ACC112 (cell line): ENCODE measurements at regions not wholly inside any gene's neighbourhood (a gene's known extent, or its start where the extent isn't known, plus 50 kb on each side); places are given as distances from the start of the nearest gene placed in this dataset.

ENCODE experiments used
- H2AFZ ChIP-seq: fragments of 200-600 bp; sonication (generic); one replicate; pipeline ENCODE4 v1.6.0; 2017; ENCODE audit warnings: antibody characterized with exemption, low read length; ENCODE audit not compliant: unreplicated experiment
- H3K27ac ChIP-seq: fragments of 200-600 bp; sonication (generic); 2 replicates; pipeline ENCODE4 v1.5.1; 2014; ENCODE audit warnings: low read depth, mild to moderate bottlenecking, antibody characterized with exemption, low read length, moderate library complexity
- H3K27me3 ChIP-seq: fragments of 200-600 bp; sonication (generic); 2 replicates; pipeline ENCODE4 v1.6.1; 2014; ENCODE audit warnings: mild to moderate bottlenecking, antibody characterized with exemption, low read length, moderate library complexity, mixed read lengths; ENCODE audit not compliant: insufficient read depth
- H3K36me3 ChIP-seq: fragments of 200-600 bp; sonication (generic); 2 replicates; pipeline ENCODE4 v1.6.1; 2016; ENCODE audit warnings: mild to moderate bottlenecking, antibody characterized with exemption, low read length, moderate library complexity, mixed read lengths; ENCODE audit not compliant: insufficient read depth
- H3K4me1 ChIP-seq: fragments of 200-600 bp; sonication (generic); one replicate; pipeline ENCODE4 v1.6.1; 2016; ENCODE audit warnings: low read length, mixed read lengths; ENCODE audit not compliant: insufficient read depth, unreplicated experiment, control insufficient read depth
- H3K4me3 ChIP-seq: fragments of 200-600 bp; sonication (generic); 2 replicates; pipeline ENCODE4 v1.5.1; 2014; ENCODE audit warnings: mild to moderate bottlenecking, low read depth, low read length
- H3K79me2 ChIP-seq: fragments of 200-600 bp; sonication (generic); one replicate; pipeline ENCODE4 v1.6.0; 2016; ENCODE audit warnings: low read length; ENCODE audit not compliant: control insufficient read depth, unreplicated experiment, insufficient read depth

DNA sequence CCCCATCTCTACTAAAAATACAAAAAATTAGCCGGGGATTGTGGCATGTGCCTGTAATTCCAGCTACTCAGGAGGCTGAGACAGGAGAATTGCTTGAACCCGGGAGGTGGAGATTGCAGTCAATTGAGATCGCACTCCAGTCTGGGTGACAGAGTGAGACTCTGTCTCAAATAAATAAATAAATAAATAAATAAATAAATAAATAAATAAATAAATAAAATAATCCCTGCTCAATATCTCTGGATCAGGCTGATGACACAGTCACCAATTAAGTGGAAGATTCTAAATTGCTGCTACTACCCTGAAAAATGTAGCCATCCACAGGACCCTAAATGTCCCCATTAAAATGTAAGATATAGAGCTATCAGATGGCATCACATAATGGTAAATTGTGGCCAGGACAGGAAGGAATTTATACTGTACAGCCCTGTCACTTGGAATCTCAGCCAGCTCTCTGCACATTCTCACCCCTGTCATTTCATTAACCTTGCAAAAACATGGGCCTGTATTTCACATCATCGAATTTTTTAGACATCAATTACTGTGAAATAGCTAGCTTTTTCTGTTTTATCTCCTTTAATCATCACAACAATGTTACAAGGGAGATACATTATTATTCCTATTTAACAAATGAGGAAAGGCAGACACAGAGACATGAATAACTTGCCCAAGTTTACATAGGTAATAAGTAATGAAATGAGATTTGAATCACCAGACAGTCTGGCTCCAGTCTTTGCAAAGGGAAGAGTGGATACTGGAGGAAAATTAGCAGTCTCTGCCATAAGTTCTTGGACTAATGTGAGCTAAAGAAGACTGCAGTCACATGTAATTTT is 56.7 kb upstream of the NTPCR start:
- no peaks in the 10 kb centered on the region for H3K27me3 ChIP-seq
- no peak overlapping the region for H2AFZ ChIP-seq
- H3K27ac ChIP-seq = no peak overlapping the region
- H3K4me1 ChIP-seq = no peaks in the 10 kb centered on the region
- no peak overlapping the region for H3K4me3 ChIP-seq
- H3K79me2 ChIP-seq = no peaks in the 10 kb centered on the region
- H3K36me3 ChIP-seq = no peaks in the 10 kb centered on the region

DNA sequence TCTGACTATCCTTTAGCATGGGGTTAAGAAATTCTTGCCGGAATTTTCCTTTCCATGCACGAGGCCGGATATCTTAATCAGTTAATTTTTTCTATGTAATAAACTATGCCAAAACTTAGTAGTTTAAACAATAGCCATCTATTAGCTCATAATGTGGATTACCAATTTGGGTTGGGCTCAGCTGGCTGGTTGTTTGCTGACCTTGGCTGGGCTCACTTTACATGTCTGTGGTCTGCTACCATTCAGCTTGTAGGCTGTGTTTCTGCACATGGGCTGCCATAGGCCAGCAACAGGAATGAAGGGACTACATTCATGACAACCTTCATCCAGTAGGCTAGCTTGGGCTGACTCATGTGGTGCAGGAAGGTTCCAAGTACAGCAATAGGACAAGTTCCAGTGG is 56.0 kb upstream of the NTPCR start:
- Histone ChIP-seq H3K27ac (no peak overlapping the region), H3K4me3 (no peak overlapping the region)

DNA sequence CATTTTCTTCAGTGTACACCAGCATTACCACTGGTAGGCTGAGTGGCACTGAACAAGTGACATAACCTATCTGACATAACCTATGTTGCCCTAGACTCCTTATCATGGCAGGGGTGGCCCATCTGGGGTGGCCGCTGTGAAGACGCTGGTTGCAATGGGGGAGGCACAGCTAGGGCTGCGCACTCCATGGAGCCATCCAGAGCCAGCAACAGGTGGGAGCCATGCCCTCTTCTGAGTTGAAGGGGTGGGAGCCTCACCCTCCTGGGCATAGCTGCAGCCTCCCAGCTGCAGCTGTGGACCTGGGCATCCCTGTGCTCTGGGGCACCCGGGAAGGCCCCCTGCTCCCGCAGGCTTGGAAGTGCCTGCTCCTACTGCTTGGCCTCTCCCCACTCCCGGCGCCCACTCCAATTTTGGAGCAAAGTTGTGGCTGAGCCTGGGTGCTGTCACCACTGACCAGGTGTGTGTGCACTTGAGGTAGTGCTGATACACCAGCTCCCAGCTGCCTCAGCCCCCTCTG is 52.4 kb upstream of the NTPCR start:
- Histone ChIP-seq H3K79me2 (no peaks in the 10 kb centered on the region), H3K4me3 (no peak overlapping the region), H2AFZ (no peak overlapping the region), H3K36me3 (no peaks in the 10 kb centered on the region), H3K27ac (no peak overlapping the region), H3K27me3 (peaks cover 8% of the 10 kb centered on the region; the same call in 1 of the 2 replicates), H3K4me1 (no peaks in the 10 kb centered on the region)

More for the DNA sequence above, 56.0 kb upstream of the NTPCR start:
- no peaks in the 10 kb centered on the region for H3K4me1 ChIP-seq
- H3K27me3 ChIP-seq = no peaks in the 10 kb centered on the region
- no peak overlapping the region for H2AFZ ChIP-seq
- H3K36me3 ChIP-seq = no peaks in the 10 kb centered on the region
- H3K79me2 ChIP-seq = no peaks in the 10 kb centered on the region

DNA sequence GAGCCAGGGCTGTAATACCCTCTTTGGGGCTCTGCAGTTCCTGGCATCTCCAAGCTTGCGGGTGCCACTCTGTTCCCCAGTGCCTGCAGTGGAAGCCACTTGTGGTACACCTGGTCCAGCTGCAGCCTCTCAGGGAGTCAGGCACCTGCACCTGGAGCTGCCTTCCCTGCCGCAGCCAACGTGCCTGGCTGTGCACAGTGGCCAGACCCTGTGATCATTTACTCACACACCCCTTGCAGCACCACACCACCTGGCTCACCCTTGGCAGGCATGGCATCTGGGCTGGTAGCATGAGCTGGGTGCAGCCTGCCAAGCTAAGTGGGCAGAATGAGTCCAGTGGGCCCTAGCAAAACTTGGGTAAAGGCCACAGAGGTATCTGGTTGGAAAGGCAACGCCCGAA is 51.1 kb upstream of the NTPCR start:
- no peaks in the 10 kb centered on the region for H3K36me3 ChIP-seq

DNA sequence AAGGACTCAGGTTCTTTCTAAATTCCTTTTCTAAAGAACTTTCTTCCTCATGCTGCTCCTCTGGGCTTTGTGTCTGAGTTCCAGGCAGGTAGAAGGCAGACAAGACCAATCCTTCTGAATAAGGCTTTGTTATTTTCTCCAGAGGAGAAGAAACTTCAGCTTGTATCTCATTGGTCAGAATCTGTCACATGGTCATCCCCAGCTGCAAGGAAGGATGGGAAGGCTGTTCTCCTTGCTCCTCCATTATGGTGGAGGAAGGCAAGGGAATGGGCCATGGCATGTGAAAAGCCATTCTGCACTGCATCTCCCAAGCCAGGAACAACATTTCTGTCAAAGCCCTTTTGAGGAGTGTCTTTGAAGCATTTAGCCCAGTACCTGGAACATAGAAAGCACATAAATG is 50.6 kb upstream of the NTPCR start:
- H3K36me3 ChIP-seq = no peaks in the 10 kb centered on the region
- peaks cover 8% of the 10 kb centered on the region; the same call in 1 of the 2 replicates for H3K27me3 ChIP-seq
- H3K79me2 ChIP-seq = no peaks in the 10 kb centered on the region
- no peak overlapping the region for H3K4me3 ChIP-seq
- no peak overlapping the region for H3K27ac ChIP-seq
- H2AFZ ChIP-seq = no peak overlapping the region
- H3K4me1 ChIP-seq = no peaks in the 10 kb centered on the region

More for the DNA sequence above, 51.1 kb upstream of the NTPCR start:
- H3K79me2 ChIP-seq = no peaks in the 10 kb centered on the region
- peaks cover 8% of the 10 kb centered on the region; the same call in 1 of the 2 replicates for H3K27me3 ChIP-seq
- H3K27ac ChIP-seq = no peak overlapping the region
- no peaks in the 10 kb centered on the region for H3K4me1 ChIP-seq
- H3K4me3 ChIP-seq = no peak overlapping the region
- no peak overlapping the region for H2AFZ ChIP-seq
